Fibroblast of villous mesenchyme (primary cell): ENCODE measurements at regions not wholly inside any gene's neighbourhood (a gene's known extent, or its start where the extent isn't known, plus 50 kb on each side); places are given as distances from the start of the nearest gene placed in this dataset.
A peak's percentile ranks its signal among the peaks of the same experiment; 100 is the strongest.

Experiments used
- DNase-seq: peaks from one replicate; pipeline ENCODE4 v3.0.0-alpha.2; 2010; ENCODE audit warnings: low read depth
- H3K4me3 ChIP-seq: 2 replicates; pipeline ENCODE4 v1.5.1; 2011; ENCODE audit warnings: low read depth, mild to moderate bottlenecking, low read length
- CTCF ChIP-seq: IDR thresholded peaks from 2 replicates; pipeline ENCODE4 v1.5.1; 2012; ENCODE audit warnings: low read depth, mild to moderate bottlenecking, low read length; ENCODE audit not compliant: insufficient read depth

GRCh38 chr15:95442107-95442719 is 888.3 kb upstream of the NR2F2 start:
- peak; percentile 60 for DNase-seq
- TF ChIP-seq CTCF, result no peak

GRCh38 chr15:95444860-95445259 is 885.6 kb upstream of the NR2F2 start:
- H3K4me3 ChIP-seq, result no peak overlapping the region
- DNase-seq, result no peak
- TF ChIP-seq CTCF, result no peak

More at GRCh38 chr15:95442107-95442719, 888.3 kb upstream of the NR2F2 start:
- no peak overlapping the region for H3K4me3 ChIP-seq

DNA sequence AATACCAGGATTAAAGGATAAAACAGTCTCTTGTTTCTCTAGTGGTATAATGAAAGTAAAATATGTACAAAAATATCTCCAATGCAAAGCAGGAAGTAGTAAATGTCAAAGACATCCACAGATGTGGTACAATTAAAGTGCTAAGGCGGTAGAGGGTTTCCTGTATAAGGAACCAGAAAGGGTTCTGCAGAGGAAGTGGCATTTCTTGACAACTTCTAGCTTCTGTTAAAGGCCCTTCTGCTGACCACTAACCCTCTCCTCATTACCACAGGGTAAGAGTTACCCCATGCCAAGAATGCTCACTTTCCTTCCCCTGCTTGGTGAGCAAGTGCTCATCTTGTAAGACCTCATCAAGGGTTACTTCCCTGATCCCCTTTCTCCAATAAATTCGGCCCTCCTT is 883.6 kb upstream of the NR2F2 start:
- no peak for TF ChIP-seq CTCF
- H3K4me3 ChIP-seq, result no peak overlapping the region
- DNase-seq, result no peak

DNA sequence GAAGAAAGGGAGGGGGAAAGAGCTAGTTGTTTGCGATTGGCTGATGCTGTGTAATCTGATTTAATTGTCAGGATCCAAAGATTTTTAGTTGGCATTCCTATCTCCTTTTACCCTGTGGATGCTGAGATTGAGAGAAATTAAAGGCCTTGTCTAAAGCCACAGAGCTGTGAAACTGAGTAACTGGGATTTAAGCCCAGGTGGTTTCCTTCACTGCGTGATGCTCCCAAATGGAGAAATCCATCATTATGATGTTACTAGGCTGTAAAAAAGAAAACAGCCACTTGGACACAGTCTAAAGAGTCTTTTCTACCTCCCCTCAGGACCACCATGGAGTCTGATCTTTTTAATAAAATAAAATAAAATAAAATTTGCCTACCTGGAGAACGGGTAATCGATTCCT is 883.0 kb upstream of the NR2F2 start:
- no peak for TF ChIP-seq CTCF
- H3K4me3 ChIP-seq, result no peak overlapping the region
- DNase-seq, result no peak

DNA sequence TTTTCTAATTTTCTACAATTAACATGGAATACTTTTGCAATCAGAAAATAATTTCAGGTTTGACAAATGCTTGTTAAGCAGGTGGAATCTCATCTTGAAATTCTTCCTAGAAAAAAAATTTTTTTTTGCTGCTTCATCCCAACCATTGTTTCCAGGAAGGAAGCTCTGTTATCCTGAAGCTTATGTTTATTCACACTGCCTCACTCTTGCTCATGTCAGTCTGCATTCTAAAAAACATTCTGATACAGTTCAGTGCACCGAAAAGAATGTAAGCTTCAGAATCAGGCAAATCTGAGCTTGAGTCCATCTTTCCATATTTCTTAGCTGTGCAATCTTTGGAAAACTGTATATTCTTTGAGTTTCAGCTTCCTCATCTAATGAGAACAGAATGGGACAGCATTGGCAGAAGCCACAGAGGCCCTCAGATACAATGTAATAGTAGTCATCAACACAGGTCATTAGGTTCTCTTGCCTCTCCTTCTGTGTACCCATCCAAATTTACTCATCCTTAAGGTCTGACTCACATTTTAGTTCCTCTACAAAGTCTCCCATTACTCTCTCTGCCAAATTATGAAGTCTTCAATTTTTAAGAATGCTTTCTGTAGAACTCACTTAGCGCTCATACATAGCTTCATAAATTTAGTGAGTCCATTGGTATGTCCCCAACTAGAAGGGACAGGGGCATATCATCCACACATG is 881.8 kb upstream of the NR2F2 start:
- TF ChIP-seq CTCF, result no peak
- DNase-seq, result no peak
- H3K4me3 ChIP-seq, result no peak overlapping the region

- no peak for DNase-seq
- no peak overlapping the region for H3K4me3 ChIP-seq
Measured at GRCh38 chr15:95449230-95449628, 881.3 kb upstream of the NR2F2 start.

More at GRCh38 chr15:95449230-95449628, 881.3 kb upstream of the NR2F2 start:
- TF ChIP-seq CTCF, result no peak
